ENCODE measurements at regions not wholly inside any gene's neighbourhood (a gene's known extent, or its start where the extent isn't known, plus 50 kb on each side); places are given as distances from the start of the nearest gene placed in this dataset.

DNA sequence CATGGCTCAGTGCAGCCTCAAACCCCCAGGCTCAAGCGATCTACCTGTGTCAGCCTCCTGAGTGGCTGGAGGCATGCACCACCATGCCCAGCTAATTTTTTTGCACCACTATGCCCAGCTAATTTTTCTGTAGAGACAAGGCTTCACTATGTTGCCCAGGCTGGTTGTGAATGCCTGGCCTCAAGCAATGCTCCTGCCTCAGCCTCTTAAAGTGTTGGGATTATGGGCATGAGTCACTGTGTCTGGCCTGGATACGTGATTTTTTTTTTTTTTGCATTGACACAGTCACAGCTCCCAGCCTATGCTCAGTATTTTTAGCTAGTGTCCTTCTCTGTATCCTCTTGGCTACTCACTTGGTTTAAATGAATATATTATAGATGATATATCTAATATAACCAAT, 377.0 kb upstream of the TNRC6C start:
- Histone ChIP-seq H2AFZ (ENCODE audit: low read length) (no peak overlapping the region), H3K9ac (ENCODE audit: insufficient read depth, low read depth, low read length) (no peak overlapping the region), H3K79me2 (ENCODE audit: insufficient read depth, low read length) (no peaks in the 10 kb centered on the region), H4K20me1 (ENCODE audit: insufficient read depth, low read length) (no peaks in the 10 kb centered on the region), H3K27me3 (ENCODE audit: control insufficient read depth in 1 of 2, insufficient read depth in 2 of 2, low read length in 2 of 2) (peaks cover 6 to 50% of the 10 kb centered on the region in 2 experiments; a peak in 4 of 5 replicates), H3K4me3 (replicated peaks in 1 of 3; ENCODE audit: insufficient read depth in 1 of 3, low read depth in 2 of 3, low read length in 3 of 3) (no peak overlapping the region), H3K9me3 (ENCODE audit: low read length) (no peaks in the 10 kb centered on the region), H3K4me2 (ENCODE audit: low read depth, low read length) (no peak overlapping the region), H3K4me1 (ENCODE audit: insufficient read depth, low read length) (no peaks in the 10 kb centered on the region), H3K36me3 (replicated peaks in 1 of 2; ENCODE audit: control insufficient read depth in 1 of 2, insufficient read depth in 2 of 2, low read length in 2 of 2) (no peaks in the 10 kb centered on the region), H3K27ac (ENCODE audit: extremely low read length, insufficient read depth, low read length) (no peak overlapping the region)
- no peak for TF ChIP-seq HOXA3 (CRISPR knock-in tag; IDR thresholded peaks at IDR 0.05)
- TF ChIP-seq MBD4 (IDR thresholded peaks at IDR 0.05; ENCODE audit: borderline replicate concordance, low read length) = no peak
- TF ChIP-seq ELF4 (CRISPR knock-in tag; IDR thresholded peaks at IDR 0.05; ENCODE audit: borderline replicate concordance) = no peak
- TF ChIP-seq KDM5B (CRISPR knock-in tag; IDR thresholded peaks at IDR 0.05; ENCODE audit: borderline replicate concordance) = no peak
- no peak for TF ChIP-seq YY1 (IDR thresholded peaks at IDR 0.05; ENCODE audit: insufficient read depth, insufficient replicate concordance, low read depth, low read length)
- no peak for TF ChIP-seq GTF2F1 (IDR thresholded peaks at IDR 0.05; ENCODE audit: low read length)
- no peak for TF ChIP-seq IKZF1 (IDR thresholded peaks at IDR 0.05)
- TF ChIP-seq FOXA3 (CRISPR knock-in tag; IDR thresholded peaks at IDR 0.05) = no peak
- TF ChIP-seq ZNF205 (CRISPR knock-in tag; IDR thresholded peaks at IDR 0.05) = no peak
- intact Hi-C loops (cut with micrococcal nuclease; ENCODE audit: unreplicated experiment) = no loop called here
- ATAC-seq (no peak), DNase-seq (ENCODE audit: low spot score) (no peak), FAIRE-seq (no peak)
- 13% methylated on average over 2 of the region's 2 CpGs for WGBS (ENCODE audit: low lambda C conversion rate)
- ChIA-PET POLR2A (no interaction called here), CTCF (ENCODE audit: low intra/inter-chr PET ratio, low total read pairs) (no interaction called here)
- BruUV-seq (replicated peaks) = no TSS peak
- in situ Hi-C loops (cut with HindIII; ENCODE audit: extremely low pct_ligation_motif_present, low pct_unique_long_range_greater_than_20kb) = no loop called here

- BruUV-seq (replicated peaks) = no TSS peak
- in situ Hi-C loops (cut with HindIII; ENCODE audit: extremely low pct_ligation_motif_present, low pct_unique_long_range_greater_than_20kb) (no loop called here), intact Hi-C loops (cut with micrococcal nuclease; ENCODE audit: unreplicated experiment) (no loop called here)
- no peak for TF ChIP-seq ZNF335 (CRISPR knock-in tag; IDR thresholded peaks at IDR 0.05)
- H4K20me1 ChIP-seq (ENCODE audit: insufficient read depth, low read length) = no peaks in the 10 kb centered on the region
- 18% methylated on average over 9 of the region's 9 CpGs for WGBS (ENCODE audit: low lambda C conversion rate)
- H3K4me3 ChIP-seq (replicated peaks in 1 of 3; ENCODE audit: insufficient read depth in 1 of 3, low read depth in 2 of 3, low read length in 3 of 3) = no peak overlapping the region
- H3K27me3 ChIP-seq (ENCODE audit: control insufficient read depth in 1 of 2, insufficient read depth in 2 of 2, low read length in 2 of 2) = peaks cover 0 to 22% of the 10 kb centered on the region in 2 experiments; a peak in 3 of 5 replicates
- no peaks in the 10 kb centered on the region for H3K36me3 ChIP-seq (replicated peaks in 1 of 2; ENCODE audit: control insufficient read depth in 1 of 2, insufficient read depth in 2 of 2, low read length in 2 of 2)
- H3K79me2 ChIP-seq (ENCODE audit: insufficient read depth, low read length) = no peaks in the 10 kb centered on the region
- no peaks in the 10 kb centered on the region for H3K4me1 ChIP-seq (ENCODE audit: insufficient read depth, low read length)
- no peaks in the 10 kb centered on the region for H3K9me3 ChIP-seq (ENCODE audit: low read length)
- DNase-seq (ENCODE audit: low spot score) (no peak), FAIRE-seq (no peak), ATAC-seq (no peak)
- no peak overlapping the region for H3K9ac ChIP-seq (ENCODE audit: insufficient read depth, low read depth, low read length)
- ChIA-PET POLR2A (no interaction called here), CTCF (ENCODE audit: low intra/inter-chr PET ratio, low total read pairs) (no interaction called here)
- no peak overlapping the region for H3K27ac ChIP-seq (ENCODE audit: extremely low read length, insufficient read depth, low read length)
- no peak overlapping the region for H3K4me2 ChIP-seq (ENCODE audit: low read depth, low read length)
- H2AFZ ChIP-seq (ENCODE audit: low read length) = no peak overlapping the region
Observed at GRCh38 chr17:77585142-77585860, 373.2 kb upstream of the TNRC6C start.

All from HepG2 (cell line).